Ecto neural progenitor cell (in vitro differentiated cells): ENCODE measurements at regions not wholly inside any gene's neighbourhood (a gene's known extent, or its start where the extent isn't known, plus 50 kb on each side); places are given as distances from the start of the nearest gene placed in this dataset.
"Not testable (repeated sequence)": the region's sequence is repeated elsewhere in the genome, so short reads cannot be mapped to it uniquely, and the experiment has no call there.

Experiments used
- DNase-seq: peaks from one replicate; pipeline ENCODE4 v3.0.0-alpha.2; 2018; ENCODE audit warnings: low spot score

GRCh38 chr15:21024235-21024987 is 158.3 kb upstream of the POTEB2 start:
- DNase-seq, result not testable (repeated sequence)

GRCh38 chr15:21018176-21018575 is 152.1 kb upstream of the POTEB2 start:
- not testable (repeated sequence) for DNase-seq

- DNase-seq, result not testable (repeated sequence)
Observed at GRCh38 chr15:21017326-21017725, 151.2 kb upstream of the POTEB2 start.

- not testable (repeated sequence) for DNase-seq
Observed at GRCh38 chr15:21016589-21016988, 150.5 kb upstream of the POTEB2 start.

- DNase-seq, result not testable (repeated sequence)
Observed at GRCh38 chr15:21015171-21015570, 149.1 kb upstream of the POTEB2 start.

GRCh38 chr15:21013308-21013707 is 147.2 kb upstream of the POTEB2 start:
- DNase-seq, result not testable (repeated sequence)

- not testable (repeated sequence) for DNase-seq
Observed at GRCh38 chr15:21009651-21010050, 143.5 kb upstream of the POTEB2 start.

- not testable (repeated sequence) for DNase-seq
Observed at GRCh38 chr15:21003459-21003858, 137.3 kb upstream of the POTEB2 start.

GRCh38 chr15:21001950-21002349 is 135.8 kb upstream of the POTEB2 start:
- DNase-seq, result not testable (repeated sequence)

GRCh38 chr15:20991691-20992090 is 125.6 kb upstream of the POTEB2 start:
- not testable (repeated sequence) for DNase-seq

GRCh38 chr15:20991253-20991652 is 125.1 kb upstream of the POTEB2 start:
- not testable (repeated sequence) for DNase-seq

GRCh38 chr15:20986775-20987174 is 120.7 kb upstream of the POTEB2 start:
- DNase-seq, result not testable (repeated sequence)

- DNase-seq, result not testable (repeated sequence)
Observed at GRCh38 chr15:20978057-20978456, 111.9 kb upstream of the POTEB2 start.

- DNase-seq, result not testable (repeated sequence)
Observed at GRCh38 chr15:20972762-20973161, 106.6 kb upstream of the POTEB2 start.

- DNase-seq, result not testable (repeated sequence)
Observed at GRCh38 chr15:20959299-20959698, 93.2 kb upstream of the POTEB2 start.

- not testable (repeated sequence) for DNase-seq
Observed at GRCh38 chr15:20929322-20929721, 63.2 kb upstream of the POTEB2 start.
